ENCODE measurements at regions not wholly inside any gene's neighbourhood (a gene's known extent, or its start where the extent isn't known, plus 50 kb on each side); places are given as distances from the start of the nearest gene placed in this dataset.

DNA sequence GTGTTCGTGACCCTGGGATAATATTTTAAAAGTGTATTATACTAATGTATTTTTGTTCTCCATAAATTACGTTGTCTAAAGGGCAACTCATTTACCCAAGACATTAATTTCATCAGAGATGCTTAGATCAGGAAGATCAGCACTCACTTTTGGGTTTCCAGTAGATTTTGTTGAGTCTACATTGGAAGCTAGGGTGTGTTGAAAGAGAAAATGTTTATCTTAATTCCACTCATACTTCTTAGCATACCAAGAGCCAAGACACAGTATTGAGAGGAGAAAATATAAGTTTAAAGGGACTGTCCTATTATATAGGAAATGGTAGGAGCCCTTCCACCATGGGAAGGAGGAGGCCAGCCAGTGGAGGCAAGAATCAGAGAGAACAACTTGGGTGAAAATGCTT is 412.9 kb upstream of the RGMA start:
- H3K9me3 ChIP-seq: no peaks in the 10 kb centered on the region
- DNase-seq (ENCODE audit: low spot score in 2 of 2): no peak
- H3K4me1 ChIP-seq: peaks cover 0 to 10% (median 0%) of the 10 kb centered on the region in 4 donors
- H3K36me3 ChIP-seq: no peaks in the 10 kb centered on the region
- H3K4me3 ChIP-seq: no peak overlapping the region
- no peaks in the 10 kb centered on the region for H3K27me3 ChIP-seq
- 57 to 65% methylated on average over 2 of the region's 2 CpGs for WGBS, 2 donors
- H3K27ac ChIP-seq: no peak overlapping the region
- TF ChIP-seq EP300 (IDR thresholded peaks at IDR 0.05): no peak
- no peak for TF ChIP-seq POLR2A (IDR thresholded peaks at IDR 0.05)
- TF ChIP-seq, protein P1, sequence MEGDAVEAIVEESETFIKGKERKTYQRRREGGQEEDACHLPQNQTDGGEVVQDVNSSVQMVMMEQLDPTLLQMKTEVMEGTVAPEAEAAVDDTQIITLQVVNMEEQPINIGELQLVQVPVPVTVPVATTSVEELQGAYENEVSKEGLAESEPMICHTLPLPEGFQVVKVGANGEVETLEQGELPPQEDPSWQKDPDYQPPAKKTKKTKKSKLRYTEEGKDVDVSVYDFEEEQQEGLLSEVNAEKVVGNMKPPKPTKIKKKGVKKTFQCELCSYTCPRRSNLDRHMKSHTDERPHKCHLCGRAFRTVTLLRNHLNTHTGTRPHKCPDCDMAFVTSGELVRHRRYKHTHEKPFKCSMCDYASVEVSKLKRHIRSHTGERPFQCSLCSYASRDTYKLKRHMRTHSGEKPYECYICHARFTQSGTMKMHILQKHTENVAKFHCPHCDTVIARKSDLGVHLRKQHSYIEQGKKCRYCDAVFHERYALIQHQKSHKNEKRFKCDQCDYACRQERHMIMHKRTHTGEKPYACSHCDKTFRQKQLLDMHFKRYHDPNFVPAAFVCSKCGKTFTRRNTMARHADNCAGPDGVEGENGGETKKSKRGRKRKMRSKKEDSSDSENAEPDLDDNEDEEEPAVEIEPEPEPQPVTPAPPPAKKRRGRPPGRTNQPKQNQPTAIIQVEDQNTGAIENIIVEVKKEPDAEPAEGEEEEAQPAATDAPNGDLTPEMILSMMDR (IDR thresholded peaks at IDR 0.05): no peak

DNA sequence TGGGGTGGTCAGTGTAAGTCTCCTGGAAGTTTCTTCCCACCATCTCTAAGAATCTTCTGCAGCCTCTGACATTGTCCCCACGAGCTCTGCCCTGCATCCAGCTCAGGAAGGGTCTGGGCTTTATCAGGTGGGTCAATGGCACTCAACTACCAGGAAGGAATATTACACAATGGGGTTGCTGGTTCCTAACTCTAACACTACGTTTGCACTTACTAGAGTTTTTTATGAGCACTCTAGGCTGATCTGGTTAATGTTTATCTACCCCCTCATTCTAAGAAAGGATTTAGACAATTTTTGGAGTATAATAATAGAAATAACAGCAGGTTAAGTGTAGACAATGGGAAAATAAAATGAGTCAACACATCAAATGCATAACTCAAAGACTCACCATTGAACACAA is 411.1 kb upstream of the RGMA start:
- Histone ChIP-seq H3K9me3 (no peaks in the 10 kb centered on the region), H3K27ac (no peak overlapping the region), H3K4me1 (peaks cover 0 to 19% (median 0%) of the 10 kb centered on the region in 4 donors), H3K27me3 (no peaks in the 10 kb centered on the region), H3K36me3 (no peaks in the 10 kb centered on the region), H3K4me3 (no peak overlapping the region)
- TF ChIP-seq, protein P1 (IDR thresholded peaks at IDR 0.05): no peak
- TF ChIP-seq EP300 (IDR thresholded peaks at IDR 0.05) (no peak), POLR2A (IDR thresholded peaks at IDR 0.05) (no peak)
- WGBS, 2 donors: 73 to 78% methylated on average over 2 of the region's 2 CpGs
- no peak for DNase-seq (ENCODE audit: low spot score in 2 of 2)

DNA sequence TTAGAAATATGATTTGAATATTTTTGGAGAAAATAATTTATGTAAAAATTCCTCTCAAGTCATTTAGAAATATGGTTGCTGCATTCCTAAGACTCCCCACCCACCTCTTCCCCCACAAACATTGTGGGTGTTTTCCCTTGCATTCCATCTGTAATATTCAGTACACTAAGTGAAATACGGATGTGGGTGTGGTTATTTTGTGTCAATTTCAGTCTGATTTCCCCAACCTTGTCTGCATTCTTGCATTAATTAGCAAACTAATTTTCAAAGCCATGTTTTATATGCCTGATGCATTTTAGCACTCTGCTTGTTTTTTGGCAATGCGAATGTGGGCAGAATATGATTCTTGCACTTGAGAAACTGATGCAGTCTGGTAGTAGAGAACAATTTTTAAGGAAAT is 408.3 kb upstream of the RGMA start:
- 50 to 51% methylated on average over 2 of the region's 2 CpGs for WGBS, 2 donors
- no peak overlapping the region for H3K27ac ChIP-seq
- H3K4me3 ChIP-seq: no peak overlapping the region
- H3K9me3 ChIP-seq: no peaks in the 10 kb centered on the region
- no peaks in the 10 kb centered on the region for H3K36me3 ChIP-seq
- no peak for TF ChIP-seq EP300 (IDR thresholded peaks at IDR 0.05)
- TF ChIP-seq, protein P1 (IDR thresholded peaks at IDR 0.05): no peak
- TF ChIP-seq POLR2A (IDR thresholded peaks at IDR 0.05): no peak
- peaks cover 0 to 19% (median 0%) of the 10 kb centered on the region in 4 donors for H3K4me1 ChIP-seq
- no peak for DNase-seq (ENCODE audit: low spot score in 2 of 2)
- no peaks in the 10 kb centered on the region for H3K27me3 ChIP-seq

DNA sequence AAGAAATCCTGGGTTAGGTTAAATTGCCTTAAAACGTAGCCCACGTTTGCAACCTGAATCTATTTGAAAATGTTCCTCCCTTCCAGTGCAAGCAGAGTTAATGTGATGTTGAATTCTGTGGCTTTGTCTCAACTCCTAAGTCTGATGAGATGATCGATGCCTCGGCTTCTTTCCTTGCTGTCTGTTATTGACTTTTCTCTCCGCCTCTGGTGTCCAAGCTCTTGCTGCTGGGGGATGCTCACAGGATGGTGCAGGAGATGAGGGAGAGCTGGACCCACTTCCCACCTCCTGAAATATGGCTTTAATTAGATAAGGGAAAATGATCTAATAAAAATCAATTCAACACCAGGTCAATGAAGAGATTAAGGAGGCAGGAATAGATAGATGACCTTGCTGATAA is 407.9 kb upstream of the RGMA start:
- H3K27me3 ChIP-seq: no peaks in the 10 kb centered on the region
- H3K27ac ChIP-seq: no peak overlapping the region
- no peaks in the 10 kb centered on the region for H3K36me3 ChIP-seq
- no peak for DNase-seq (ENCODE audit: low spot score in 2 of 2)
- WGBS, 2 donors: 48 to 50% methylated on average over 5 of the region's 5 CpGs
- TF ChIP-seq POLR2A (IDR thresholded peaks at IDR 0.05): no peak
- TF ChIP-seq, protein P1 (IDR thresholded peaks at IDR 0.05): no peak
- TF ChIP-seq EP300 (IDR thresholded peaks at IDR 0.05): no peak
- H3K9me3 ChIP-seq: no peaks in the 10 kb centered on the region
- peaks cover 0 to 19% (median 0%) of the 10 kb centered on the region in 4 donors for H3K4me1 ChIP-seq
- H3K4me3 ChIP-seq: no peak overlapping the region

DNA sequence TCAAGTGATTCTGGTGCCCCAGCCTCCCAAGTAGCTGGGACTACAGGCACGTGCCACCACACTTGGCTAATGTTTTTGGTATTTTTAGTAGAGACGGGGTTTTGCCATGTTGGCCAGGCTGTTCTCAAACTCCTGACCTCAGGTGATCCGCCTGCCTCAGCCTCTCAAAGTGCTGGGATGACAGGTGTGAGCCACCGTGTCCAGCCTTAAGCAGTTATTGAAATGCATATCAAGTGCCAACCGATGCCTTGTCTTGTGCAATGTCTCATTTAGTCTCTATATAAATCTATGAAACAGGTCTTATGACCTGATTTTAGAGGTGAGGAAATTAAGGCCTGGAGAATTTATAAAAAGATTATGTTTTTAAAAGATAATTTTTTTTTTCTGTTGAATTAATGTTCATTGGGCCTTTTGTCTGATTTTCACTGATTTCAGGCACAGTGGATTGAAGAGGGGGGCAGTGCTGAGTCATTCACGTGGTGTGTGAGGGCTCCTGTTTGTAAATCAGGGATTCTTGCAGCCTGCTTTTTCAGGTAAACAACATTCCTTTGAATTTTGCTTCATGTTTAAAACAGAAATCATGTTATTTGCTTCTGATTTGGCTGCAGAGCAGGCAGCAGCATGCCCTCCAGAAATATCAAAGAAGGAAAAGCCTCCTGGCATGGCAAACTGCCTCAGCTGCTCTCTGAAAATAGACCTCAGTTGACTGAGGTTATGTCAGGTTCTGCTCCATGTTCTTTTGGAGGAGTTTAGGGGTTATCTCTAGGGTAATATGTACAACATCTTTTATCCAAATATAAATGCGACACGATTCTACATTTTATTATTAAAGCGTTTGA is 407.0 kb upstream of the RGMA start:
- H3K36me3 ChIP-seq: no peaks in the 10 kb centered on the region
- no peaks in the 10 kb centered on the region for H3K27me3 ChIP-seq
- no peak for TF ChIP-seq POLR2A (IDR thresholded peaks at IDR 0.05)
- TF ChIP-seq, protein P1 (IDR thresholded peaks at IDR 0.05): no peak
- TF ChIP-seq EP300 (IDR thresholded peaks at IDR 0.05): no peak
- H3K9me3 ChIP-seq: no peaks in the 10 kb centered on the region
- WGBS, 2 donors: 69% methylated on average over 9 of the region's 9 CpGs
- no peak for DNase-seq (ENCODE audit: low spot score in 2 of 2)
- no peak overlapping the region for H3K27ac ChIP-seq
- H3K4me3 ChIP-seq: no peak overlapping the region
- peaks cover 0 to 19% (median 0%) of the 10 kb centered on the region in 4 donors for H3K4me1 ChIP-seq

Measured in tibial nerve (tissue), 4 donors.